GM19452 (cell line): ENCODE measurements at regions not wholly inside any gene's neighbourhood (a gene's known extent, or its start where the extent isn't known, plus 50 kb on each side); places are given as distances from the start of the nearest gene placed in this dataset.

Experiments
- ATAC-seq: cut with Tn5 transposase; IDR thresholded peaks from one replicate; pipeline ENCODE4 v1.9.1; 2021; ENCODE audit not compliant: unreplicated experiment

DNA sequence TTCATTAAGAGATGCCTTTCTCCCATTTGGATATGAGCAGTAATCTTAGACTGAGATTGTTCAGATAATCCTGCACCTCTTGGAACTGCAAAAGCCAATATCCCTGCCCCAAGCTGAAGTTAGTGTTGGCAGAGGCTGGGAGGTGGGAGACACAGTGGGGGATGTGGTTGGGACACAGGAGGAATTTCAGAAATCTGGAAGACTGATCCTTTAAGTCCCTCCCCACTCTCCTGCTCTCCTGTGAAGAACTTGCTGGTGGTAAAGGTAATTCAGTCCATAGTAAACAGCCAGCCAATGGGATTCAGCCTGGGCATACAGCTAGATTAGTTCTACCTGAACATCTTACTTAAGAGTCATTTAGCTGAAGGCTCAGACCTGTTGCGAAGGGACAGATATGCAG, 50.0 kb upstream of the TMEM178A start:
- ATAC-seq, result no peak
